ENCODE measurements at regions not wholly inside any gene's neighbourhood (a gene's known extent, or its start where the extent isn't known, plus 50 kb on each side); places are given as distances from the start of the nearest gene placed in this dataset.

DNA sequence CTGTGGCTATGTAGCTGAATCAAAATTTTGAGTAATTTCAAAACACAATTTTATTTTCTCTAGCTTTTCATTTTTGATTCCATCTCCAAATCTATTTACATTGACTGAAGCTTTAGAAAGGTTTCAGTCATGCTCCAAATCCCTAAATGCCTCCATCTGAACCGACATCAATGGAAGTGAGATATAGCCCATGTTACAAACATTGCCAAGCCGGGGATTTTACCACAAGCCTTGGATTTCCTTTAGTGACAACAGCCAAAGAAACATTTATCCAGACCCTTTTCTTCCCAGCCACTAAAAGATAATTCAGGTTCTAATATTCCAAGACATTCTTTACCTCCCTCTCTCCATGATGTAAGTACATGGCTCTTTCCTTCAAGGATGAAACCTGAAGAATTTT is 1087.7 kb upstream of the SEMA6A start:
- TF ChIP-seq, protein P1, sequence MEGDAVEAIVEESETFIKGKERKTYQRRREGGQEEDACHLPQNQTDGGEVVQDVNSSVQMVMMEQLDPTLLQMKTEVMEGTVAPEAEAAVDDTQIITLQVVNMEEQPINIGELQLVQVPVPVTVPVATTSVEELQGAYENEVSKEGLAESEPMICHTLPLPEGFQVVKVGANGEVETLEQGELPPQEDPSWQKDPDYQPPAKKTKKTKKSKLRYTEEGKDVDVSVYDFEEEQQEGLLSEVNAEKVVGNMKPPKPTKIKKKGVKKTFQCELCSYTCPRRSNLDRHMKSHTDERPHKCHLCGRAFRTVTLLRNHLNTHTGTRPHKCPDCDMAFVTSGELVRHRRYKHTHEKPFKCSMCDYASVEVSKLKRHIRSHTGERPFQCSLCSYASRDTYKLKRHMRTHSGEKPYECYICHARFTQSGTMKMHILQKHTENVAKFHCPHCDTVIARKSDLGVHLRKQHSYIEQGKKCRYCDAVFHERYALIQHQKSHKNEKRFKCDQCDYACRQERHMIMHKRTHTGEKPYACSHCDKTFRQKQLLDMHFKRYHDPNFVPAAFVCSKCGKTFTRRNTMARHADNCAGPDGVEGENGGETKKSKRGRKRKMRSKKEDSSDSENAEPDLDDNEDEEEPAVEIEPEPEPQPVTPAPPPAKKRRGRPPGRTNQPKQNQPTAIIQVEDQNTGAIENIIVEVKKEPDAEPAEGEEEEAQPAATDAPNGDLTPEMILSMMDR (IDR thresholded peaks at IDR 0.05; ENCODE audit: low read depth, low read length), result no peak
- no peak overlapping the region for H3K4me3 ChIP-seq (ENCODE audit: low read depth, low read length)

DNA sequence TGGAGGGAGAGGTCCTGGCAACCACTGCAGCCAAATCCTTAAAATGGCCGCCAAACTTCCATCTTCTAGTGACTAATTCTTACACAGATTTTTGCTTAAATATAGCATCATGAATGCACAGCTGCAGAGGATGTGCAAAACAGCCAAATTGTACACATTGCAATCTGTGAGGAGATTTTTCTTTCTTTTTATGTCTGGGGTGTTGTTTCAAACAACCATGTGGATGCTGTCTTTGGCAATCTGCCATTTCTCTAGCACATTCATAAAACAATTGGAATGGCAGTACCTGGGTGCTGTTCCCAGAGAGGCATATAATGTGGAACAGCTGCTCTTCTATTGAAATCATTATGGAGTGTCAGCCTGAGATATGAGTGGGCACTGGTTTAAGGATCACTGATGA is 1082.9 kb upstream of the SEMA6A start:
- TF ChIP-seq, protein P1 (IDR thresholded peaks at IDR 0.05; ENCODE audit: low read depth, low read length), result no peak
- no peak overlapping the region for H3K4me3 ChIP-seq (ENCODE audit: low read depth, low read length)

DNA sequence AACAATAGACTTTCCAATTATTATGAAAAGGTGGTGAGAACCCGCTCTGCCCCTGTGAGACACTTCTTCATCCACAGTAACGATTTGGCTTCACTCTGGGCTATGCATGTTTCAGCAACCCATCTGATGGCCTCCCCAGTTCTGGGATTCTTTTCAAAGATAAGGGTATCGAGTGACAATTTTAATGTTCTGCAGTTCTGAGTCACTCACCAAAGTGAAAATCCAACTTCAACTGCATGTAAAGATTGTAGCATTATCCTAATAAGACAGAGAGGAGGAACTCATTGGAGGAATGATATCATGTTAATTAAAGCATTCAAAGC is 1078.3 kb upstream of the SEMA6A start:
- H3K4me3 ChIP-seq (ENCODE audit: low read depth, low read length), result no peak overlapping the region
- TF ChIP-seq, protein P1 (IDR thresholded peaks at IDR 0.05; ENCODE audit: low read depth, low read length), result no peak

DNA sequence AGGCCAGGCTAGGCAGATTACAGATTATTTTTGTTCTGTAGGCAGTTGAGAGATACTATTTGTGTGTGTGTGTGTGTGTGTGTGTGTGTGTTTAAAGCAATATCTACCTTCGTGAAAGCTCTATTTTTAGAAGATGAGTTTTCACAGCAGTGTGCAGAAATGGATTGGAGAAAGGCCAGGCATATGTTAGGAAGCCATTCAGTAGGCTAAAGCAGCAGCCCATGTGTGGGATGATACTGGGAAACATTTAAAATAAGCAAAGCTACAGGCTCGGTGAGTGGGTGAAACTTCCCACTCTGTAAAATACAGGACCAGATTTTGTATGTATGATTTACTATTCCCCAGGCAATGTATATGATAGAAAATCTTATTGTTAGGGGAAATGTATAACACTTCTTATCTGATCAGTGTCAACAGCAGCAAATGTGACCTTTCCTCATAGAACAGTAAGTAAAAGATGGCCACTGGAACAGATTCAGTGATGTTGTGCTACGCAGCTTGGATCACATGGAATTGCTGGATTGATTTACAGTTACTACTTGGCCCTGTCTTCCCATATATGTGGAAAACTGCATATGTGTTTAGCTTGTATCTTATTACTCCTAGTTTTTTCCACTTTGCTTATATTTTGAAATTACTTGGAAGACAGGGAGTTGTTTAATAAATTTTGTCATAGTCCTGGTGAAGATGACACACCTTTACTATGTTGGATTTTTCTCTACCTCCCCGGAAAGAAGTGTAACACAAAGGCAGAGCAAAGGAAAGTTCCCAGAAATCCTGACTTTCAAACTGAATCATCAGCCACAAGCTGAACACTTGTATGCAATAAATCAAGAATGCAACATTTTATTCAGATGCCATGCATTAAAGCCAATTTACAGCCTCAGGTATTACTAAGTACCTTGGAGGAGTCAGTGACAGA is 1077.7 kb upstream of the SEMA6A start:
- H3K4me3 ChIP-seq (ENCODE audit: low read depth, low read length), result no peak overlapping the region
- TF ChIP-seq, protein P1 (IDR thresholded peaks at IDR 0.05; ENCODE audit: low read depth, low read length), result no peak

DNA sequence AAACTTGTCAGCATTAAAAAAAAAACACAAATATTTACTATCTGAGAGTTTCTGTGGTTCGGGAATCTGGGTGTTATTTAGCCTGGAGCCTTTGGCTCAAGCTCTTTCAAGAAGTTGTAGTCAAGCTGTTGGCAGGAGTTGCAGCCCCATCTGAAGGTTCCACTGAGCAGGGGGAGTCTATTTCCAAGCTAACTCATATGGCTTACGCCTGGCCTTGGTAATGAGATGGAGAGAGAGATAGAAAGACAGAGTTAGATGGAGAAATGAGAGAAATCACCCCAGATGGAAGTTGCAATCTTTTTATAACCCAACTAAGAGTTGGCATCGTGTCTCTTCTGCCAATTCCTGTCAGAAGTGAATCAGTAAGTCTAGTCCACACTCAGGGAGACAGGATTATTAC is 1075.2 kb upstream of the SEMA6A start:
- no peak overlapping the region for H3K4me3 ChIP-seq (ENCODE audit: low read depth, low read length)
- TF ChIP-seq, protein P1 (IDR thresholded peaks at IDR 0.05; ENCODE audit: low read depth, low read length), result no peak

DNA sequence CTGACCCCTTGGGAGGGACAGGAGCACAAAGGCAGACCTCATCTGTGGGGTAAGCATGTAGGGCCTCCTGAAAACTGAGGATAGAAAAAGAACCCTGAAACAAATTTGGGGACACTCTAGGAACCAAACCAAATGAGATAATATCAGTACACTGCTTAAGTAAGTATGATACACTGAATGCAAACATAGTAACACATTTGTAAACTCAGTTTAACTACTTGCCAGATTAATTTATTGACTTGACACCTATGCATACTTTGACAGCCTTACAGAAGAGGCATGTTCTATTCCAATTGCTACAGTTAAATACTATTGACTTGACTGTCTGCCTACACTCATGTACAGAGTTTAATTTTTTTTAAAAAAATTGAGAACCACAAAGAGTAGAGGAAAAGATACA is 1070.8 kb upstream of the SEMA6A start:
- TF ChIP-seq, protein P1 (IDR thresholded peaks at IDR 0.05; ENCODE audit: low read depth, low read length), result no peak
- H3K4me3 ChIP-seq (ENCODE audit: low read depth, low read length), result no peak overlapping the region

DNA sequence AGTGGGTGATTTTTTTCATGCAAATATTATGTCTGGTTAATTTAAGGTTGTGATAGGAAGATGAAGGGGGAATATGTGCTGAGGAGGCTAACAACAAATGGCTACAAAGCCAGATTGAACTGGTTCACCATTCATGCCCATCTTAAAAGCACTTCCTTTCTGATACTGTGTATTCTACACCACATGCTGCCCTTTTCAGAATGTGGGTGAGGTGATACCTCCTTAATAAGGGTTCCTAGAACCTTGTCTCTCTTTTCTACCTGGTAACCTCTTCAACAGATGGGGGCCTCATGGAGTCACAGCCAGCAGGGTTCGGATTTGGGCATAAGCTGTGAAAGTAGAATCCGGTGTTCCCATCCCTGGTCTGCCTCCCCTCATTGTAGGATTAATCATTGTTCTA is 1064.0 kb upstream of the SEMA6A start:
- no peak overlapping the region for H3K4me3 ChIP-seq (ENCODE audit: low read depth, low read length)
- TF ChIP-seq, protein P1 (IDR thresholded peaks at IDR 0.05; ENCODE audit: low read depth, low read length), result no peak

Data from WI38 (cell line).